ENCODE measurements at regions not wholly inside any gene's neighbourhood (a gene's known extent, or its start where the extent isn't known, plus 50 kb on each side); places are given as distances from the start of the nearest gene placed in this dataset.

GRCh38 chr1:67482733-67483482 lies 52.7 kb upstream of the SERBP1 start:
- no peaks in the 10 kb centered on the region for H3K9me3 ChIP-seq (ENCODE audit: control insufficient read depth, low read depth, low read length)
- no peaks in the 10 kb centered on the region for H3K27me3 ChIP-seq (ENCODE audit: control insufficient read depth, insufficient read depth, low read length)
- H3K36me3 ChIP-seq (ENCODE audit: control insufficient read depth, insufficient read depth, low read length): no peaks in the 10 kb centered on the region
- H3K27ac ChIP-seq (ENCODE audit: low read length): no peak overlapping the region
- no peak overlapping the region for H3K4me3 ChIP-seq (ENCODE audit: low read length)
- WGBS (ENCODE audit: insufficient coverage, low lambda C conversion rate): no CpG with 5 or more reads among the region's 7 CpGs
- H3K4me1 ChIP-seq (ENCODE audit: control insufficient read depth, insufficient read depth, low read length): peaks cover 3% of the 10 kb centered on the region
- DNase-seq: peak in 1 of 2 donors; percentile 10

- Histone ChIP-seq H3K36me3 (ENCODE audit: control insufficient read depth, insufficient read depth, low read length) (no peaks in the 10 kb centered on the region), H3K27ac (ENCODE audit: low read length) (no peak overlapping the region), H3K27me3 (ENCODE audit: control insufficient read depth, insufficient read depth, low read length) (no peaks in the 10 kb centered on the region), H3K4me1 (ENCODE audit: control insufficient read depth, insufficient read depth, low read length) (no peaks in the 10 kb centered on the region), H3K9me3 (ENCODE audit: control insufficient read depth, low read depth, low read length) (no peaks in the 10 kb centered on the region), H3K4me3 (ENCODE audit: low read length) (no peak overlapping the region)
- DNase-seq: no peak
- no CpG with 5 or more reads among the region's 2 CpGs for WGBS (ENCODE audit: insufficient coverage, low lambda C conversion rate)
Measured at GRCh38 chr1:67484492-67484891, 54.3 kb upstream of the SERBP1 start.

- H3K27me3 ChIP-seq (ENCODE audit: control insufficient read depth, insufficient read depth, low read length): no peaks in the 10 kb centered on the region
- no peaks in the 10 kb centered on the region for H3K9me3 ChIP-seq (ENCODE audit: control insufficient read depth, low read depth, low read length)
- no peak for DNase-seq
- H3K36me3 ChIP-seq (ENCODE audit: control insufficient read depth, insufficient read depth, low read length): no peaks in the 10 kb centered on the region
- H3K4me1 ChIP-seq (ENCODE audit: control insufficient read depth, insufficient read depth, low read length): no peaks in the 10 kb centered on the region
- H3K27ac ChIP-seq (ENCODE audit: low read length): no peak overlapping the region
- no peak overlapping the region for H3K4me3 ChIP-seq (ENCODE audit: low read length)
- no CpG with 5 or more reads among the region's 3 CpGs for WGBS (ENCODE audit: insufficient coverage, low lambda C conversion rate)
Measured at GRCh38 chr1:67485046-67485811, 55.0 kb upstream of the SERBP1 start.

GRCh38 chr1:67489643-67490042 lies 59.4 kb upstream of the SERBP1 start:
- no peaks in the 10 kb centered on the region for H3K36me3 ChIP-seq (ENCODE audit: control insufficient read depth, insufficient read depth, low read length)
- no CpG with 5 or more reads among the region's 1 CpG for WGBS (ENCODE audit: insufficient coverage, low lambda C conversion rate)

GRCh38 chr1:67491280-67491679 lies 61.1 kb upstream of the SERBP1 start:
- Histone ChIP-seq H3K36me3 (ENCODE audit: control insufficient read depth, insufficient read depth, low read length) (no peaks in the 10 kb centered on the region), H3K27ac (ENCODE audit: low read length) (no peak overlapping the region), H3K27me3 (ENCODE audit: control insufficient read depth, insufficient read depth, low read length) (no peaks in the 10 kb centered on the region), H3K4me1 (ENCODE audit: control insufficient read depth, insufficient read depth, low read length) (no peaks in the 10 kb centered on the region), H3K4me3 (ENCODE audit: low read length) (no peak overlapping the region), H3K9me3 (ENCODE audit: control insufficient read depth, low read depth, low read length) (no peaks in the 10 kb centered on the region)
- 100% methylated on average over 1 of the region's 3 CpGs for WGBS (ENCODE audit: insufficient coverage, low lambda C conversion rate)
- no peak for DNase-seq

More at GRCh38 chr1:67489643-67490042, 59.4 kb upstream of the SERBP1 start:
- Histone ChIP-seq H3K27ac (ENCODE audit: low read length) (no peak overlapping the region), H3K4me1 (ENCODE audit: control insufficient read depth, insufficient read depth, low read length) (no peaks in the 10 kb centered on the region), H3K9me3 (ENCODE audit: control insufficient read depth, low read depth, low read length) (no peaks in the 10 kb centered on the region), H3K4me3 (ENCODE audit: low read length) (no peak overlapping the region), H3K27me3 (ENCODE audit: control insufficient read depth, insufficient read depth, low read length) (no peaks in the 10 kb centered on the region)
- no peak for DNase-seq

- no CpG with 5 or more reads among the region's 2 CpGs for WGBS (ENCODE audit: insufficient coverage, low lambda C conversion rate)
- no peak overlapping the region for H3K27ac ChIP-seq (ENCODE audit: low read length)
- no peaks in the 10 kb centered on the region for H3K27me3 ChIP-seq (ENCODE audit: control insufficient read depth, insufficient read depth, low read length)
- H3K4me3 ChIP-seq (ENCODE audit: low read length): no peak overlapping the region
- H3K4me1 ChIP-seq (ENCODE audit: control insufficient read depth, insufficient read depth, low read length): no peaks in the 10 kb centered on the region
- no peaks in the 10 kb centered on the region for H3K9me3 ChIP-seq (ENCODE audit: control insufficient read depth, low read depth, low read length)
- no peak for DNase-seq
- H3K36me3 ChIP-seq (ENCODE audit: control insufficient read depth, insufficient read depth, low read length): no peaks in the 10 kb centered on the region
Measured at GRCh38 chr1:67493148-67493547, 62.9 kb upstream of the SERBP1 start.

GRCh38 chr1:67495327-67495726 lies 65.1 kb upstream of the SERBP1 start:
- Histone ChIP-seq H3K27ac (ENCODE audit: low read length) (no peak overlapping the region), H3K36me3 (ENCODE audit: control insufficient read depth, insufficient read depth, low read length) (no peaks in the 10 kb centered on the region)

GRCh38 chr1:67496329-67496728 lies 66.1 kb upstream of the SERBP1 start:
- Histone ChIP-seq H3K27ac (ENCODE audit: low read length) (no peak overlapping the region), H3K36me3 (ENCODE audit: control insufficient read depth, insufficient read depth, low read length) (no peaks in the 10 kb centered on the region)
- WGBS (ENCODE audit: insufficient coverage, low lambda C conversion rate): no CpG with 5 or more reads among the region's 9 CpGs

More at GRCh38 chr1:67495327-67495726, 65.1 kb upstream of the SERBP1 start:
- H3K4me1 ChIP-seq (ENCODE audit: control insufficient read depth, insufficient read depth, low read length): peaks cover 1% of the 10 kb centered on the region
- WGBS (ENCODE audit: insufficient coverage, low lambda C conversion rate): no CpG with 5 or more reads among the region's 6 CpGs
- no peaks in the 10 kb centered on the region for H3K9me3 ChIP-seq (ENCODE audit: control insufficient read depth, low read depth, low read length)
- no peaks in the 10 kb centered on the region for H3K27me3 ChIP-seq (ENCODE audit: control insufficient read depth, insufficient read depth, low read length)
- no peak for DNase-seq
- no peak overlapping the region for H3K4me3 ChIP-seq (ENCODE audit: low read length)

GRCh38 chr1:67500413-67500959 lies 70.3 kb upstream of the SERBP1 start:
- no CpG with 5 or more reads among the region's 18 CpGs for WGBS (ENCODE audit: insufficient coverage, low lambda C conversion rate)
- Histone ChIP-seq H3K27me3 (ENCODE audit: control insufficient read depth, insufficient read depth, low read length) (no peaks in the 10 kb centered on the region), H3K4me3 (ENCODE audit: low read length) (no peak overlapping the region), H3K36me3 (ENCODE audit: control insufficient read depth, insufficient read depth, low read length) (no peaks in the 10 kb centered on the region), H3K4me1 (ENCODE audit: control insufficient read depth, insufficient read depth, low read length) (peaks cover 6% of the 10 kb centered on the region), H3K9me3 (ENCODE audit: control insufficient read depth, low read depth, low read length) (no peaks in the 10 kb centered on the region), H3K27ac (ENCODE audit: low read length) (no peak overlapping the region)
- DNase-seq: peak; percentile 83 to 89

More at GRCh38 chr1:67496329-67496728, 66.1 kb upstream of the SERBP1 start:
- H3K4me3 ChIP-seq (ENCODE audit: low read length): no peak overlapping the region
- H3K9me3 ChIP-seq (ENCODE audit: control insufficient read depth, low read depth, low read length): no peaks in the 10 kb centered on the region
- no peaks in the 10 kb centered on the region for H3K27me3 ChIP-seq (ENCODE audit: control insufficient read depth, insufficient read depth, low read length)
- no peak for DNase-seq
- peaks cover 6% of the 10 kb centered on the region for H3K4me1 ChIP-seq (ENCODE audit: control insufficient read depth, insufficient read depth, low read length)

- Histone ChIP-seq H3K36me3 (ENCODE audit: control insufficient read depth, insufficient read depth, low read length) (no peaks in the 10 kb centered on the region), H3K27me3 (ENCODE audit: control insufficient read depth, insufficient read depth, low read length) (no peaks in the 10 kb centered on the region), H3K9me3 (ENCODE audit: control insufficient read depth, low read depth, low read length) (no peaks in the 10 kb centered on the region), H3K4me1 (ENCODE audit: control insufficient read depth, insufficient read depth, low read length) (peaks cover 6% of the 10 kb centered on the region), H3K27ac (ENCODE audit: low read length) (no peak overlapping the region), H3K4me3 (ENCODE audit: low read length) (no peak overlapping the region)
- no peak for DNase-seq
- 95% methylated on average over 2 of the region's 2 CpGs for WGBS (ENCODE audit: insufficient coverage, low lambda C conversion rate)
Measured at GRCh38 chr1:67503974-67504373, 73.8 kb upstream of the SERBP1 start.
